Lung microvascular endothelial cell (primary cell): ENCODE measurements at regions not wholly inside any gene's neighbourhood (a gene's known extent, or its start where the extent isn't known, plus 50 kb on each side); places are given as distances from the start of the nearest gene placed in this dataset.
"Not testable (repeated sequence)": the region's sequence is repeated elsewhere in the genome, so short reads cannot be mapped to it uniquely, and the experiment has no call there.

ENCODE experiments used
- DNase-seq, 2 donors: peaks; one replicate each; pipeline versions ENCODE4 v3.0.0 to v3.0.0-alpha.2; 2010; ENCODE audit warnings: low read depth in 2 of 2

DNA sequence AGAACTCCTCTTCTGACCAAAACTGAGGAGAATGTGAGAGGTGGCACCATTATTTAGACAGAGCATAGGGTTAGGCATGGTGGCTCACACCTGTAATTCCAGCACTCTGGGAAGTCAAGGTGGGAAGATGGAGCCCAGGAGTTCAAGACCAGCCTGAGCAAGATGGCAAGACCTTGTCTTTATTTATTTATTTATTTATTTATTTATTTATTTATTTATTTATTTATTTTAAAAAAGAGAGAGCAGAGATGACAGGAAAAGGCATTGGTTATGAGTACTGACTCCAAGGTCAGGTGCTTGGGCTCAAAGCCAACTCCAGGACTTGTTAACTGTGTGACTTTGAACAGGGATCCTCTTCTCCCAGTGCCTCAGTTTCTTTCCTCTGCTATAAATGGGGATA is 217.7 kb downstream of the MEX3B start:
- DNase-seq, result no peak

DNA sequence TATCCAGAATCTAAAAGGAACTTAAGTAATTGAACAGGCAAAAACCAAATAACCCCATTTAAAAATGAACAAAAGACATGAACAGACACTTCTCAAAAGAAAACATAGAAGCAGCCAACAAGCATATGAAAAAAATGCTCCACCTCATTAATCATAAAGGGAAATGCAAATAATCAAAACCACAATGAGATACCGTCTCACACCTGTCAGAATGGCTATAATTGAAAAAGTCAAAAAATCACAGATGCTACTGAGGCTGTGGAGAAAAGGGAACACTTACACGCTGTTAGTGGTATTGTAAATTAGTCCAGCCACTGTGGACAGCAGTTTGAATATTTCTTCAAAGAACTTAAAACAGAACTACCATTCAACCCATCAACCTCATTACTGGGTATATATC is 220.7 kb downstream of the MEX3B start:
- no peak for DNase-seq

DNA sequence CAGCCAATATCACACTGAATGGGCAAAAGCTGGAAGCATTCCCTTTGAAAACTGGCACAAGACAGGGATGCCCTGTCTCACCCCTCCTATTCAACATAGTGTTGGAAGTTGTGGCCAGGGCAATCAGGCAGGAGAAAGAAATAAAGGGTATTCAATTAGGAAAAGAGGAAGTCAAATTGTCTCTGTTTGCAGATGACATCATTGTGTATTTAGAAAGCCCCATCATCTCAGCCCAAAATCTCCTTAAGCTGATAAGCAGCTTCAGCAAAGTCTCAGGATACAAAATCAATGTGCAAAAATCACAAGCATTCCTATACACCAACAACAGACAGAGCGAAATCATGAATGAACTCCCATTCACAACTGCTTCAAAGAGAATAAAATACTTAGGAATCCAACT is 223.2 kb downstream of the MEX3B start:
- DNase-seq, result not testable (repeated sequence)

DNA sequence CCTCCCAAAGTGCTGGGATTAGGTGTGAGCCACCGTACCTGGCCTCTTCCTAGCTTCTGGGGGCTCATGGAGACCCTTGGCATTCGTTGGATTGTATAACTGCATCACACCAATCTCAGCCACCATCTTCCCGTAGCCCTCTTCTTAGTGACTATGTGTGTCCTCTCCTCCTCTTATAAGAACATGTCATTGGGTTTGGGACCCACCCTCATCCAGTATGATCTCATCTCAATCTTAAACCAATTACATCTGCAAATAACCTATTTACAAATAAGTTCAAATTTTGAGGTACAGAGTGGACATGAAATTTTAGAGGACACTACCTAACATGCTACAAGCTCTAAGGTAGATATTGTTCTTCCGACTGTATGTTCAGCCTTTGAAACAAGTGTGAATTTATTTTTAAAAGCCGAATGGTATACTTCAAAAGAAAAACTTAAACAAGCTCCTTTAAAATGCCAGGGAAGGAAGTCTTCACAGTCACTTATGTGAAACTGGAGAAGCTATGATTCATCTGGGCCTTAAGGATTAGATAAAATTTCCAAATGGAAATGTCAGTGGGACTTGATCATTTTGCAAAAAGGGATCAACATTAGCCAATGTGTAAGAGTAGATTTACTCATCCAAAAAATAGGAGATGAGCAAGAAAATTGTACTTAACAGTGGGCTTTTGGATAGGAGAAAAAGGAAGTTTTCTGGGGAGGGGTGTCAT is 225.7 kb downstream of the MEX3B start:
- no peak for DNase-seq

DNA sequence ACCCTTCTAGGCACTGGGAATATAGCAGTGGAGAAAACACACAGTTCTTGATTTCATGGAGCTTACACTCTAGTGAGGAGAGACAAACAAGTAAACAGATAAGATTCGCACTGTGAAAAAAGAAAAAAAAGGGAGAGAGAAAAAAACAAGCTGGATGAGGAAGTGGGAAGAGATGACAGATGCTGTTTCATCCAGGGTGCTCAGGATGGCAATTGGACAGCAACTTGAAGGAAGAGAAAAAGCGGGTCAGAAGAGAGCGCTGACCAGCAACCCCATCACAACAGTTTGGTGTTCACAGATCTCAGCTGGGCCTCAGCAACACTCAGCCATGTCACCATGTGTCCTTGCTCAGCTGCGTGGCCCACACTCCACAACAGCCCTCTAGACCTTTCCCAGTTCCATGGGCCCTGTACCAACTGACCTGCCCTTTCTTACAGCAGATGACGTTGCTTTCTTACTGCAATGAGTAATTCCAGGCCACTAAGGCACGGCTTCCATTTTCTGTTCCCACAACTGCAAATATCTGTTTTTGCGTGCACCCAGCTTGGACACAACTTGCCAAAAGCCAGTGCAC is 230.8 kb downstream of the MEX3B start:
- no peak for DNase-seq

DNA sequence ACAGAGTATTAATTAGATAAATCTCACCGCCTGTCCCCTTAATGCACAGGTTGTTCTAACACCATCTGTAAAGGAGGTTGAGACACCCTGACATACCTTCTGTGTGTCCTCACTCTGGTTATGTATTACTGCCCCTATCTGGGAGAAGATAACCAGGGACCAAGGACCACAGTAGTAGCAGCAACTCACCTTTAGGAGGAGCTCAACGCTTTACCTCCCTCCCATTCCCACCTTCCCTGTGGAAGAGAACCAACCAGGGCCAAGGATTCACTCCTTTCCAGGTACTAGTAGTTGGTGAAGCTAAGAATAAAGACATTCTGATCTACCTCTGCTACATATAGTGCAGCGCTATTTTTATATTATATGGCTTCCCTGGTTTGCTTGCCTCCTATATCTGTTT is 232.6 kb downstream of the MEX3B start:
- DNase-seq, result no peak

DNA sequence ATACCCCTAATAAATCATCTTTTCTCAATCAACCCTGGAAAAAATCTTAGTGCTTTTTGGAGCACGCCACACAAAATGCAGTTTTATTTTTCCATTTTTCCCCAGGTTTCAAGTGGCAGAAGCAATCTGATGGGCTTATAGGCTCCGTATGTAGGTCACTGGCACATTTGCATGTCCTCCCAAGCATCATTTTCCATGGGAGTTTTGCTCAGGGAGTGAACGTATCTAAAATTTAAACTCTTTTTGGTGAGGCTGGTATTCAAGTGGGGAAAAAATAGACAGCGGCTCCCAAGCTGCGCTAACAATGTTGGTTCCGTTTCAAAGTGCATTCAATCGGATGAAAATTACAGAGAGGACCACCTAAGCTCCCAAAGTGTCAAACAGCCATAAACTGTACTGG is 233.4 kb downstream of the MEX3B start:
- DNase-seq, result no peak

DNA sequence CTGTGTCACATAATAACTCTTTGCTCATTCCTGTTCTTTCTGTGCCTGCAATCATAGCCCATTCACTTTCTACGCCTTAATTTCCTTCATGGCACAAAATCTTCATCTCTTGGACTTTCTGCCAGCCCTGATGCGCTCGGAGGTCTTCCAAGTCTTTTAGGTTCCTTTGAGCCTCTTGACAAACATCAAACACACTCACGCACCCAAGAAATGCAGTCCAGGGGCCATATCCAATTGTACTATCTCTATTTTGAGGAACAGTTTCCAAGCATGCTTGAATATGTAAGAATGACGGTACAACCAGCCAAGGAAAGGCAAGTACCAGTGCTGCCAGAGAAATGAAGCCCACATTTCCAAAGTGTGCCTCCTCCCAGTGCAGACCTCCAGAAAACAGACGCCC is 234.1 kb downstream of the MEX3B start:
- DNase-seq, result no peak

DNA sequence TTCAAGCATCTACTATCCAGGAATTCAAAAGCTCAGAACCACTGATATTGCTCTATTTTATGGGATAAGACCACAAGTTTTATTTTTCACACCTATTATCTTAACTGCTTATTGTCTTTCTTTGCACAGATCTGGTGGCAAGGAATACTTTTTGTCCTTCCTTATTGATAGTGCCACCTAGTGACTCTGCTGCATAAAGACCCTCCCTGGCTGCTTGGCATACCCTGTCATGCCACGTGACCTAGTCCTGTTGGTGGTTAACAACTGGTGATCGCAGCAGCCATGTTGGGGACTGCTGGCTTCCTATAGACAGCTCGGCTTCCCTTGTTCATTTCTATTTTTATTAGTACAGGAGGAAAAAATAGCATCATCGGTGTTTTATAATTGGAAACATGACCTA is 236.3 kb downstream of the MEX3B start:
- DNase-seq, result peak; percentile 17 to 30

DNA sequence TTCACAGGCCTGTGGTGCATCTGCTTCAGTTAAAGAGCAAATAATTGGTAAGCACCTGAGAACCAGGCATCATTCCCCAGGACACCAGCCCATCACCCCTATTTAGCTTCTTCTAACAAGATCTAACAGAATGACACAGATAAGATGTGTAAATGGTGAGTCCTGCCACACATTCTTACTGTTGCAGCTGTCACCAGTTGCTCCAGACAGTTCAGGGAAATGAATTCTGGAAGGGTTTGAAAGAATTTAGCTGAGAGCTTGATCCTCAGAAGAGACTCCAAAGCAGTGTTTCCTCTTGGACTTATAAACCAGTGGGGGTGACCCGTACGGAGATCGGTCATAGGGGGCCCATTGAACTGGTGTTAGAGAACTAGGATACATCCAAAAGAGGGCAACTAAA is 238.0 kb downstream of the MEX3B start:
- no peak for DNase-seq

DNA sequence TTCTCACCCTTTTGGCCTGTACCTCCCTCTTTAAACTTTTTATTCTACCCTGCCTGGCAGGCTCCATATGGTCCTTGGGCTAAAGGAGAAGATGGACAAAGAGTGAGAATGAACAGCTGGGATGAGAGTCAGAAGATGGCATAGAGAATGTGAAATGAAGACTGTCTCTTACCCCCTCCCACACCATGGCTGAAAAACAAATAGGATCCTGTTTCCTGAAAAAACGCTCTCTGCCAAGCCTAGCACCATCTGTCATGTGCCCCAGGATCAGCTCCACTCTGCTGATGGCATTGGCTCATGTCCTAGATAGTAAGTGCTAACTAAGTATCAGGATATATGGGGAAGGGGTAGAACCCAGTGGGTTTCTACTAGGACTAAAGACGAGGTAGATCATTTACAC is 238.6 kb downstream of the MEX3B start:
- no peak for DNase-seq

DNA sequence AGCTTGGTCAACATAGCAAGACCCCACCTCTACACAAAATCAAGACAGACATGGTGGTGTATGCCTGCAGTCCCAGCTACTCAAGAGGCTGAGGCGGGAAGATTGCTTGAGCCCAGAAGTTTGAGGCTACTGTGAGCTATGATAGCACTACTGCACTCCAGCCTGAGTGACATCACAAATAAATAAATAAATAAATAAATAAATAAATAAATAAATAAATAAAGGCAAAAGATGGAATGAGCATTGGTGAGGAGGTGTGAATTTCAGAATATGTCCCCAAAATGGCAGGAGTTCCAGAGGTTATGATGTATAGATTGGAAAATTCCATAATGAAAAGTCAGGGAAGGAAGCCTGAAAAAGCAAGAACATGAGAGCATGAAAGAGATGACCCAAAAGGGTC is 249.9 kb downstream of the MEX3B start:
- no peak for DNase-seq

DNA sequence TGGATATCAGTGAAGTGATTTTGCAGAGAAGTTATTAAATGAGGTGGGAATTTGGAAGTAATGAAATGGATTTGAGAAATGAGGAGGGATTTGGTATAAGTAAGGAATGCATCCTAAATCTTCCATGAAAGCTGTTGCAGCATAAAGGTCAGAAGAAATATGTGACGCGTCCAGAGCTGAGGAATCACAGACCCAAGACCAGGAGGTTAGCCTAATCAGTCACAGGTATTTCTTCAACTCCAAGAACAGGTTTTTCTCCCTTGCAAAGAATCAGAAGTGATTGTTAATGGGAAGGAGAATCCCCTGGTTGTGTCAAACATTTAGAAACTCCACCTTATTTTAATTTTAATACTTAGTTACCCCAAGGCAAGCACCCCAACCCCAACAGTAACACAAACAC is 253.2 kb downstream of the MEX3B start:
- no peak for DNase-seq

DNA sequence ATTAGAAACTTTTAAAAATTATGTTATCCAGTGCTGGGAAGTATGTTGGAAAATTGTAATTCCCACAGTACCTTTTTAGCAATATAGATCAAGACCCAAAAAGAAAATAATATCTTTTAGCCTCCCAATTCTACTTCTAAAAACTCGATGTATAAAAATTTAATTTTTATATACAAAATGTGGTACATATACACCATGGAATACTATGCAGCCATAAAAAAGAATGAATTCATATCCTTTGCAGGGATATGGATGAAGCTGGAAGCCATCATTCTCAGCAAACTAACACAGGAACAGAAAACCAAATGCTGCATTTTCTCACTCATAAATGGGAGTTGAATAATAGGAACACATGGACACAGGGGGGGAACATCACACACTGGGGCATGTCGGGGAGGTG is 254.5 kb downstream of the MEX3B start:
- not testable (repeated sequence) for DNase-seq

DNA sequence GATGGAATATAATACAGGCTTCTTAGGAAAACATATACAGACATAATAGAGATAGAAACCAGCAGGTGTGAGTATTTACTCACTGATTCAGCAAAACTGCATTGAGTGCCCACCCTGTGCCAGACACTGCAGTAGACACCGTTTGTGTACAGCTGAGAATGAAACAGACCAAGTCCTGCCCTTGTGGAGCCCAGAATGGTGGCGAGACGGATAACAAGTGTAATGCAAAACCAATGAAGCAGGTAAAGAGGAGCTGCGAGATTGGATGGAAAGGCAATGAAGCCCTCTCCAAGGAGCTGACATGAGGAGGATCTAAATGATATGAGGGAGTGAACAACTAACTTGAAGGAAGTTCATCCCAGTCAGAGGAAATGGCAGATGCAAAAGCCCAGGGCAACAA is 256.4 kb downstream of the MEX3B start:
- DNase-seq, result no peak

DNA sequence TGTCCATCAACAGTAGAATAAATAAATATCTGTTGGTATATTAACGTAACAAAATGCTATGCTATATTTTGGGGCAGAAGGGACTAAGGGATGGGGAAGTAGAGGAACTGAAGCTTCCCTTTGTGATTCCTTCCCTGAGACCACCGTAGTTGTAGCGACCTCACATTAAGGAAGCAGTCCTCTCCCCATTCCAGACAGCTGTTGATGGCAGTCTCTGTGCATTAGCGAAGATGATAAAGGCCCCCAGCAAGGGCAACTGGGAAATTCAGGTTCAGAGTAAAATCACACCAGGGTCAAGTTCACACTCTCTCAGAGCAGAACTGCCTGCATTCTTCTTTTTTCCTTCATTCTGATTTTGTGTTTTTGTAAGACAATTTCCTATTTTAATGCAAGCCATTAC is 259.0 kb downstream of the MEX3B start:
- no peak for DNase-seq

DNA sequence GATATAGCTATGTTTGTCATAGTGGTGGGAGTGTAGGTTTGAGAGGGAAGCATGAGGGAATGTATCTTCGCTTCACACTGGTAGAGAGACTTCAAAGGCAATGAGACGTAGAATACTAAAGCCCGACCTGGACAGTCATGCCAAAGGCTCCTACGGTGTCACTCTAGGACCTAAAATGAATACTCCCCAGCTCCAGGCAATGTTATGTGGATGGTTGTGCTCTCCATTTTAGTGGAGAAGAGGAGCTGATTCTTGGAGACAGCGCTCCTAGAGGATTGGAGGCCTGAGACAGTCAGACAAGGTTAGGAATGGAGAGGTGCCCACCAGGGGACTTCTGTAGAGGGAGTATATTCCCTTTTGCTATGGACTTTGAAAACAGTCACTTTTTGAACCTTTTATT is 260.1 kb downstream of the MEX3B start:
- no peak for DNase-seq

DNA sequence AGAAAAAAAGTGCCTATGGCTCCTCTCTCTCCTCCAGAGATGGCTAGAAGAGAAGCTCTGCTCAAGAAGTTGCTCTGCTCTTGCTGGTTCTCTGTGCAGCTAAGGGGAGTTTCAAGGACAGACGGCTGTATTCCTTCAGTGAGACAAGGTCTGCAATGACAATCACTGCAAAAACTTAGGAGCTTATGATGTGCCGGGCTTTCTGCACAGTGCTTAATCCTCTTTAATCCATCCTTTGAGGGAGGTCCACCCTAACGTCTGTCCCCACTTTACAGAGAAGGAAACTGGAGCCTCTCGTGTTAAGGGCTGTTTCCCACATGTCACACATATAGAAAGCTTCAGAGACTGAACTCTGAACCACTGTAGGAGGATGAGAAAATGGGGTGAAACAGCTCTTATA is 260.6 kb downstream of the MEX3B start:
- no peak for DNase-seq

DNA sequence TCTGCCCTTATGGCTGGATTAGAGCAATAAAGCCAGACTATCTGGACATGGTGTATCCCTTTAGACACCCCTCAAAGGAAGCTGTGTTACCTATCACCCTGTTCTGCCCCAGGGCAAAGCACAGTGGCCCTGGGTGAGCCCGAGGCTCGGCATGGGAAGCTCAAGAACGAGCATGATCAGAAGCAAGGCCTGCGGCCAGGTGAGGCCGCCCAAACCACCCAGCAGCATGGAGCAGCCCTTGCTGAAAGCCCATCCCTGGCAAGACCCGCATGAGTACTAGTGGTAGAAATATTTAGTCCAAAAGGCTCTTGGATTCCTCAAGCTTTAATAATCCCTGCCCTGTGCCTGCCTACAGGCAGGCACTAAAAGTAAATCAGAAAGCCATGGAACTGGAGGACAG is 261.1 kb downstream of the MEX3B start:
- DNase-seq, result no peak

DNA sequence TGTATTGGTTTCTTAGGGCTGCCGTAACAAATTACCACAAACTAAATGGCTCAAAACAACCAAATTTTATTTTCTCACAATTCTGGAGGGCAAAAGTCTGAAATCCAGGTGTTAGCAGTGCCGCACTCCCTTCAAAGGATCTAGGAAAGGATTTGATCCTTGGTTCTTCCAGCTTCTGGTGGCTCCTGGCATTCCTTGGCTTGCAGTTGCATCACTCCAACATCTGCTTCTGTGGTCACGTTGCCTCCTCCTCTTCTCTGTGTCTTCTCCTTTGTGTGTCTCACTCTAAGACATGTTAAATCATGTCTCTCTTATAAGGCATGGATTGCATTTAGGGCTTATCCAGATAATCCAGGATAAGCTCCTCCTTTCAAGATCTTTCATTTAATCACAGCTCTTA is 262.2 kb downstream of the MEX3B start:
- no peak for DNase-seq

DNA sequence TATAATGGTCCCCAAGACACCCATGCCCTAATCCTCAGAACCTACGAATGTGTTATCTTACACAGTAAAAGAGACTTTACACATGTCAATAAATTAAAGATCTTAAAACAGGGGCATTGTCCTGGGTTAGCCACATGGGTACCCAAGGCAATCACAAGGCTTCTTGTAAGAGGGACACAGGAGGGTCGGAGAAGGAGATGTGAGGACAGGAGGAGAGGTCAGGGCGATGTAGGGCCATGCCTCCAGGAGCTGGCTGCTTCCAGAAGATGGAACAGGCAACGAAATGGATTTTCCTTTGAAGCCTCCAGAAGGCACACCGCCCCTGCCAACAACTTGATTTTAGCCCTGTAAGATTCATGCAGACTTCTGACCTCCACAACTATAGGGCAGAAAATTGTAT is 262.7 kb downstream of the MEX3B start:
- DNase-seq, result no peak

DNA sequence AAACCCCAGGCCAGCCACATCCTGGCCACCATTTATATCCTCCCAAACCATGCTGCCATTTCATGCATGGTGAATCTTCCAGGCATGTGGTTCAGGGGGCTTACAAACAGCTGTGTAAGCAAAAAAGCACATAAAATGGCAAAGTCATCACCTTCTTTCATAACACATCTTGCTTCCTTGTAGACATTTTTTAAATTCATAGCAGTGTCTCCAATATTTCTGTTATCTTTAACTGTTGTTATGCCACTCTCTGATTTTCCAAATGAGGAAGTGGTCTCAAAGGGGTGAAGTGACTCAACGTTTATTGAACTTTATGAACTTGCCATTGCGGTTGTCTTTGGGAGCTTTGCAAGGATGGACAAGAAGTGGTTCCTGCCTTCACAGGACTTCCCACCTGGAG is 264.4 kb downstream of the MEX3B start:
- no peak for DNase-seq

DNA sequence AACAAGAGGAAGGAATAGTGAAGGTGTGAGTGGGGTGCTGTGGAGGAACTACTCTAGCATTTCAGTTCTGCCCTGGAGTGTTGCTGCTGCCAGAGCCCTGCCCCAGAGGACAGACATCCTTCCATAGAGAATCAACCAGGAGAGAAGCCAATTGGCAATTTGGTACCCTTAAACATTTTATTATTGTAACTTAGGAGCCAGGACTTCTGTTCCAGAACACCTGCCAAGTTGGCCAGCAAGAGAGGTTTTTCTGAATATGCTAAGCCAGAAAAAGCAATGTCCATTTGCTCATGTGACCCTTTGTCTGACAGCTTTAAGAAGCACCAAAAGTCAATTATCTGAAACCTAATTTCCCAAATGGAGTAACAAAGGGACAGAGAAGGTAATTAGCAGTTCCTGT is 264.9 kb downstream of the MEX3B start:
- DNase-seq, result no peak

DNA sequence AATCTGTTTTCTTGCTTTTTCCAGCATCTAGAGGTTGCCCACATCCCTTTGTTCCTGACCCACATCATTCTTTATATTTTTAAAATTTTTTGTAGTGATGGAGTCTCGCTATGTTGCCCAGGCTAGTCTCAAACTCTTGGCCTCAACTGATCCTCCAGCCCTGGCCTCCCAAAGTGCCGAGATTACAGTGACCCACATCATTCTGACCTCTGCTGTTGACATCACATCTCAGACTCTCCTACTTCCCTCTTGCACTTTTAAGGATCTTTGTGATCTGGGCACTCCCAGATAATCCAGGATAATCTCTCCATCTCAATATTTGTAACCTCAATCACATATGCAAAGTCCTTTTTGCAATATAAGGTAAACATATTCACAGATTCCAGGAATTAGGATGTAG is 266.6 kb downstream of the MEX3B start:
- DNase-seq, result no peak
